Suprapubic skin (tissue), 4 donors: ENCODE measurements at regions not wholly inside any gene's neighbourhood (a gene's known extent, or its start where the extent isn't known, plus 50 kb on each side); places are given as distances from the start of the nearest gene placed in this dataset.

Source experiments
- CTCF ChIP-seq, 2 donors: fragments of 200-600 bp in 1 of 2; fragments of 450-650 bp in 1 of 2; sonication (generic) in 1 of 2; IDR thresholded peaks; one replicate each; pipeline ENCODE4 v1.5.1; 2016 to 2019; ENCODE audit warnings: antibody characterized with exemption in 2 of 2, mild to moderate bottlenecking in 1 of 2, moderate library complexity in 1 of 2
- EP300 ChIP-seq: sonication (generic); formaldehyde crosslinking; IDR thresholded peaks from one replicate; pipeline ENCODE4 v1.6.1; 2017; ENCODE audit warnings: antibody characterized with exemption
- POLR2AphosphoS5 ChIP-seq, 3 donors: sonication (generic); formaldehyde crosslinking; IDR thresholded peaks; one replicate each; pipeline ENCODE4 v1.6.1; 2017; ENCODE audit warnings: antibody characterized with exemption in 3 of 3

- TF ChIP-seq EP300: no peak
- no peak for TF ChIP-seq CTCF (IDR thresholded peaks at IDR 0.05)
- no peak for TF ChIP-seq POLR2AphosphoS5 (IDR thresholded peaks at IDR 0.05)
These were observed 50.8 kb upstream of the CTNNB1 start for GRCh38 chr3:41148478-41148877.
